Keratinocyte (primary cell): ENCODE measurements at regions not wholly inside any gene's neighbourhood (a gene's known extent, or its start where the extent isn't known, plus 50 kb on each side); places are given as distances from the start of the nearest gene placed in this dataset.
"Not testable (repeated sequence)": the region's sequence is repeated elsewhere in the genome, so short reads cannot be mapped to it uniquely, and the experiment has no call there.

ENCODE experiments used
- DNase-seq: peaks from one replicate; pipeline ENCODE4 v3.0.0-alpha.2; 2011; ENCODE audit warnings: low read depth, missing footprints, low spot score
- FAIRE-seq: peaks from 2 replicates; lab custom pipeline; 2011; peaks lifted over from hg19 to GRCh38; lab: Jason Lieb, UNC
- H2AFZ ChIP-seq: 2 replicates; pipeline ENCODE4 v1.6.0; 2012; ENCODE audit warnings: low read length, control low read depth, inconsistent platforms; ENCODE audit not compliant: control insufficient read depth
- H3K27ac ChIP-seq: 2 replicates; pipeline ENCODE4 v1.5.1; 2011; ENCODE audit warnings: low read length; ENCODE audit not compliant: control insufficient read depth, insufficient read depth
- H3K27me3 ChIP-seq: 3 replicates; pipeline ENCODE4 v1.6.0; 2011; ENCODE audit warnings: low read length; ENCODE audit not compliant: control insufficient read depth, insufficient read depth; ENCODE audit errors: extremely low read depth
- H3K36me3 ChIP-seq, 2 experiments: 2 replicates in 1 of 2; 3 replicates in 1 of 2; pipeline ENCODE4 v1.5.1; 2011; ENCODE audit warnings: low read length in 2 of 2, mild to moderate bottlenecking in 1 of 2; ENCODE audit not compliant: control insufficient read depth in 2 of 2, insufficient read depth in 2 of 2; ENCODE audit errors: extremely low read depth in 1 of 2
- H3K4me1 ChIP-seq: 3 replicates; pipeline ENCODE4 v1.5.1; 2011; ENCODE audit warnings: low read length; ENCODE audit not compliant: control insufficient read depth, insufficient read depth; ENCODE audit errors: extremely low read depth
- H3K4me2 ChIP-seq: 3 replicates; pipeline ENCODE4 v1.6.0; 2011; ENCODE audit warnings: low read depth, low read length; ENCODE audit not compliant: control insufficient read depth, insufficient read depth; ENCODE audit errors: extremely low read depth
- H3K4me3 ChIP-seq, 3 experiments: fragments of 200-600 bp in 1 of 3; sonication (generic) in 1 of 3; 2 replicates in 2 of 3; 3 replicates in 1 of 3; pipeline ENCODE4 v1.5.1; 2011 to 2016; ENCODE audit warnings: low read length in 3 of 3, mild to moderate bottlenecking in 3 of 3, control low read depth in 2 of 3, inconsistent platforms in 1 of 3, low read depth in 1 of 3, mixed read lengths in 1 of 3, mixed run types in 1 of 3, moderate library complexity in 1 of 3; ENCODE audit not compliant: control insufficient read depth in 2 of 3, insufficient read depth in 2 of 3; ENCODE audit errors: extremely low read depth in 1 of 3
- H3K79me2 ChIP-seq: 2 replicates; pipeline ENCODE4 v1.6.0; 2012; ENCODE audit warnings: low read length; ENCODE audit not compliant: control insufficient read depth, insufficient read depth
- H3K9ac ChIP-seq: 3 replicates; pipeline ENCODE4 v1.6.0; 2011; ENCODE audit warnings: low read length; ENCODE audit not compliant: control insufficient read depth, insufficient read depth; ENCODE audit errors: extremely low read depth
- H3K9me1 ChIP-seq: 3 replicates; pipeline ENCODE4 v1.6.0; 2011; ENCODE audit warnings: low read length; ENCODE audit not compliant: control insufficient read depth, insufficient read depth; ENCODE audit errors: extremely low read depth
- H3K9me3 ChIP-seq: 2 replicates; pipeline ENCODE4 v1.5.1; 2012; ENCODE audit warnings: low read depth, low read length; ENCODE audit not compliant: control insufficient read depth
- H4K20me1 ChIP-seq: 3 replicates; pipeline ENCODE4 v1.6.0; 2011; ENCODE audit warnings: low read length; ENCODE audit not compliant: control insufficient read depth, insufficient read depth; ENCODE audit errors: extremely low read depth
- CTCF ChIP-seq, 3 experiments: IDR thresholded peaks in 1 of 3; conservative IDR thresholded peaks in 1 of 3; optimal IDR thresholded peaks in 1 of 3; 2 replicates in 2 of 3; 3 replicates in 1 of 3; pipeline versions ENCODE3 to v1.5.1; 2011; ENCODE audit warnings: low read length in 3 of 3, mild to moderate bottlenecking in 3 of 3, moderate library complexity in 2 of 3, control low read depth in 1 of 3, inconsistent platforms in 1 of 3; ENCODE audit not compliant: insufficient read depth in 2 of 3; ENCODE audit errors: extremely low read depth in 1 of 3
- EZH2 ChIP-seq: IDR thresholded peaks from one replicate; pipeline ENCODE4 v1.6.1; 2012; ENCODE audit warnings: inconsistent platforms, mild to moderate bottlenecking, low read length, moderate library complexity
- dilution Hi-C: fragments of 300-500 bp; cut with MboI; formaldehyde crosslinking; loops from one replicate; pipeline ENCODE4 v1.7.0; 2020; ENCODE audit warnings: low sequenced_read_pairs; ENCODE audit not compliant: extremely low pct_ligation_motif_present

DNA sequence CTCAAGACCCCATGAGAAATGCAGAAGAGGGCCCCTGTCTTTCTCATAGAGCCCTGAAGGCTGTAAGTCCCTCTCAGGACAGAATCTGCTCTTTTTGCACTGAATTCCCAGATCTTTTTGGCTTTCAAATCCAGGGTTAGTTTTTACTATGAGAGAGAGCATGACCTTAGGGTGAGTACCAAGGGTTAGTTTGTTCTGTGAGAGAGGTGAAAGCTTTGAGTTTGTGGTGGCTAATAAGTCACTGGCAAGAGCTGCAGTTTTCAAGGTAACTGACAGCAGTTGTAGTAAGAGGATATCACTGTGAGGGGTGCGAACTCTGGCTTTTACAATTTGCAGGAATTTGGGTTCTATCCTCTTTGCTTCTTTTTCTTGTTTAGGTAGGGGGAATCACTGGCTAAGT lies 248.4 kb upstream of the KCNH7 start:
- Histone ChIP-seq H4K20me1 (no peaks in the 10 kb centered on the region), H3K27me3 (no peaks in the 10 kb centered on the region), H3K9ac (no peak overlapping the region), H3K4me3 (no peak overlapping the region), H2AFZ (no peak overlapping the region), H3K4me2 (no peak overlapping the region), H3K36me3 (no peaks in the 10 kb centered on the region), H3K9me3 (no peaks in the 10 kb centered on the region), H3K79me2 (no peaks in the 10 kb centered on the region), H3K9me1 (no peaks in the 10 kb centered on the region), H3K27ac (no peak overlapping the region), H3K4me1 (no peaks in the 10 kb centered on the region)
- no peak for TF ChIP-seq EZH2
- no peak for TF ChIP-seq CTCF (optimal IDR thresholded peaks at IDR 0.05 in 1 of 3, IDR thresholded peaks at IDR 0.05 in 1 of 3, conservative IDR thresholded peaks at IDR 0.05 in 1 of 3; ENCODE audit: extremely low read depth in 1 of 3, insufficient read depth in 2 of 3, low read length in 3 of 3)
- dilution Hi-C loops = no loop called here
- FAIRE-seq (no peak), DNase-seq (no peak)

DNA sequence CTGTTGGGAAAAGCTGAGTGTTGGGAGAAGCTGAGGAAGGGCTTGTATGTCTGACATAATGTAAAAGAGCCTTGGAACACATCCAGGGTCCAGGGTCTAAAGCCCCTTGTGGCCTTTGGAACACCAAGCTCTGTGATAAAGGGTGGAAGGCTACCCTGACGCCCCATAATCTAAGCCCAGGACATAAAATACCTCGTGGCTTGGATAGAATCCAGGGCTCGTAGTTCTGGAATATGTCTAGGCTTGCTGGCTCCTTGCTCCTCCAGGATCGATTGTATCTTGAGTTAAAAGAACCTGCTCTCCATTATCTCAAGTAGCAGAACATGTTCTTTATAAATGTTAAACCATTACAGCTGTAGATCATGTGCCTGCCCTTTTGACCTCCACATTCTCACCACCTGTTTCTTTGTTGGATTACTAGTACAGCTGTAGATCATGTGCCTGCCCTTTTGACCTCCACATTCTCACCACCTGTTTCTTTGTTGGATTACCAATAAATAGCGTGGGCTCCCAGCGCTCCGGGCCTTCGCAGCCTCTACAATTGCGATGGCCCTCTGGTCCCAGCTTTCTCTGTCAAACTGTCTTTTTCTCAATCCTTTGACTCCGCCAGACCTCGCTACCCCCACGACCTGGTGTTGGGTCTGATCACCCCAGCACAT lies 246.9 kb upstream of the KCNH7 start:
- H3K4me3 ChIP-seq, DNase-seq, H3K4me2 ChIP-seq, H3K4me1 ChIP-seq, H3K79me2 ChIP-seq, H3K9ac ChIP-seq, FAIRE-seq, H3K36me3 ChIP-seq, H3K27ac ChIP-seq, dilution Hi-C loops, H3K9me1 ChIP-seq, H2AFZ ChIP-seq, H3K9me3 ChIP-seq, H3K27me3 ChIP-seq, H4K20me1 ChIP-seq: not testable (repeated sequence)

- dilution Hi-C loops = no loop called here
- TF ChIP-seq EZH2 (no peak), CTCF (optimal IDR thresholded peaks at IDR 0.05 in 1 of 3, IDR thresholded peaks at IDR 0.05 in 1 of 3, conservative IDR thresholded peaks at IDR 0.05 in 1 of 3; ENCODE audit: extremely low read depth in 1 of 3, insufficient read depth in 2 of 3, low read length in 3 of 3) (no peak)
- no peaks in the 10 kb centered on the region for H4K20me1 ChIP-seq
These were observed 243.2 kb upstream of the KCNH7 start for GRCh38 chr2:163081754-163082153.

More at GRCh38 chr2:163081754-163082153, 243.2 kb upstream of the KCNH7 start:
- Histone ChIP-seq H3K36me3 (no peaks in the 10 kb centered on the region), H3K9me1 (no peaks in the 10 kb centered on the region), H3K4me3 (no peak overlapping the region), H3K79me2 (no peaks in the 10 kb centered on the region), H3K4me2 (no peak overlapping the region), H3K4me1 (no peaks in the 10 kb centered on the region), H3K9ac (no peak overlapping the region), H3K27me3 (no peaks in the 10 kb centered on the region), H2AFZ (no peak overlapping the region), H3K27ac (no peak overlapping the region), H3K9me3 (no peaks in the 10 kb centered on the region)
- FAIRE-seq (no peak), DNase-seq (no peak)
